ENCODE measurements at regions not wholly inside any gene's neighbourhood (a gene's known extent, or its start where the extent isn't known, plus 50 kb on each side); places are given as distances from the start of the nearest gene placed in this dataset.
"Not testable (repeated sequence)": the region's sequence is repeated elsewhere in the genome, so short reads cannot be mapped to it uniquely, and the experiment has no call there.

GRCh38 chr6:156010-156409 lies 136.3 kb upstream of the DUSP22 start:
- Histone ChIP-seq H3K9ac (ENCODE audit: low read length) (no peak overlapping the region), H3K36me3 (ENCODE audit: control insufficient read depth in 1 of 2, insufficient read depth in 2 of 2, low read length in 2 of 2) (no peaks in the 10 kb centered on the region), H3K9me2 (ENCODE audit: insufficient read depth) (no peaks in the 10 kb centered on the region), H3K79me2 (ENCODE audit: insufficient read depth, low read length) (no peaks in the 10 kb centered on the region), H2AFZ (ENCODE audit: low read depth, low read length, poor library complexity, severe bottlenecking) (no peak overlapping the region), H3K4me3 (replicated peaks in 1 of 2; ENCODE audit: low read depth in 1 of 2, low read length in 2 of 2) (no peak overlapping the region), H3K4me2 (ENCODE audit: low read length) (no peak overlapping the region), H3K27me3 (ENCODE audit: insufficient read depth, low read length) (no peaks in the 10 kb centered on the region; the same call in 1 of the 2 replicates), H4K20me1 (ENCODE audit: insufficient read depth) (no peaks in the 10 kb centered on the region), H3K27ac (ENCODE audit: low read depth, low read length) (no peak overlapping the region), H3K9me3 (ENCODE audit: control insufficient read depth in 1 of 2, insufficient read depth in 1 of 2, low read depth in 1 of 2, low read length in 2 of 2) (no peaks in the 10 kb centered on the region), H3K4me1 (ENCODE audit: control insufficient read depth in 1 of 2, insufficient read depth in 2 of 2, low read length in 2 of 2) (no peaks in the 10 kb centered on the region)
- intact Hi-C loops (cut with micrococcal nuclease), result no loop called here
- ChIA-PET RAD21 (ENCODE audit: low non-redundant PET in 1 of 2, low total read pairs in 2 of 2, uncharacterized antibody in 2 of 2, unreplicated experiment in 2 of 2) (no interaction called here), CTCF (no interaction called here), POLR2A (no interaction called here)
- ATAC-seq, result no peak
- no peak for DNase-seq (ENCODE audit: low read depth, low spot score)
- TF ChIP-seq SP1 (IDR thresholded peaks at IDR 0.05; ENCODE audit: low read depth), result no peak
- no peak for TF ChIP-seq REST (IDR thresholded peaks at IDR 0.05; ENCODE audit: low read depth)
- TF ChIP-seq POLR2AphosphoS5 (IDR thresholded peaks at IDR 0.05; ENCODE audit: low read depth, low read length), result no peak
- no peak for TF ChIP-seq TCF7L2 (IDR thresholded peaks at IDR 0.05; ENCODE audit: borderline replicate concordance, extremely low read depth, insufficient read depth, insufficient read length)
- no peak for TF ChIP-seq CEBPB (IDR thresholded peaks at IDR 0.05; ENCODE audit: low read depth)
- no peak for TF ChIP-seq RAD21 (IDR thresholded peaks at IDR 0.05; ENCODE audit: low read depth)
- TF ChIP-seq JUND (IDR thresholded peaks at IDR 0.05), result no peak
- TF ChIP-seq EZH2 (IDR thresholded peaks at IDR 0.05), result no peak
- no peak for TF ChIP-seq CTCF (IDR thresholded peaks at IDR 0.05 in 2 of 3, conservative IDR thresholded peaks at IDR 0.05 in 1 of 3; ENCODE audit: borderline replicate concordance in 1 of 3, insufficient read depth in 1 of 3, low read depth in 2 of 3, low read length in 2 of 3)
- no peak for TF ChIP-seq SIN3A (IDR thresholded peaks at IDR 0.05; ENCODE audit: low read depth)
- TF ChIP-seq POLR2A (IDR thresholded peaks at IDR 0.05; ENCODE audit: borderline replicate concordance, extremely low read depth, insufficient read depth, insufficient read length), result no peak
- no peak for TF ChIP-seq CBX3 (IDR thresholded peaks at IDR 0.05; ENCODE audit: low read depth)
- TF ChIP-seq ZFX (IDR thresholded peaks at IDR 0.05), result no peak
- TF ChIP-seq ZNF274 (IDR thresholded peaks at IDR 0.05; ENCODE audit: low read depth, low read length), result no peak
- TF ChIP-seq SRF (IDR thresholded peaks at IDR 0.05; ENCODE audit: low read depth), result no peak
- TF ChIP-seq YY1 (IDR thresholded peaks at IDR 0.05; ENCODE audit: extremely low read depth, insufficient replicate concordance, low read depth, low read length), result no peak
- BruUV-seq (replicated peaks), result no TSS peak

- H3K27ac ChIP-seq (ENCODE audit: low read depth, low read length); RAD21 ChIA-PET (ENCODE audit: low non-redundant PET in 1 of 2, low total read pairs in 2 of 2, uncharacterized antibody in 2 of 2, unreplicated experiment in 2 of 2); ATAC-seq; H3K4me3 ChIP-seq (replicated peaks in 1 of 2; ENCODE audit: low read depth in 1 of 2, low read length in 2 of 2); DNase-seq (ENCODE audit: low read depth, low spot score); H3K4me1 ChIP-seq (ENCODE audit: control insufficient read depth in 1 of 2, insufficient read depth in 2 of 2, low read length in 2 of 2); POLR2A ChIA-PET; H3K27me3 ChIP-seq (ENCODE audit: insufficient read depth, low read length); H3K9me3 ChIP-seq (ENCODE audit: control insufficient read depth in 1 of 2, insufficient read depth in 1 of 2, low read depth in 1 of 2, low read length in 2 of 2); H3K9me2 ChIP-seq (ENCODE audit: insufficient read depth); H3K4me2 ChIP-seq (ENCODE audit: low read length); H3K9ac ChIP-seq (ENCODE audit: low read length); BruUV-seq (replicated peaks); H3K36me3 ChIP-seq (ENCODE audit: control insufficient read depth in 1 of 2, insufficient read depth in 2 of 2, low read length in 2 of 2); intact Hi-C loops (cut with micrococcal nuclease); CTCF ChIA-PET; H4K20me1 ChIP-seq (ENCODE audit: insufficient read depth); H3K79me2 ChIP-seq (ENCODE audit: insufficient read depth, low read length); H2AFZ ChIP-seq (ENCODE audit: low read depth, low read length, poor library complexity, severe bottlenecking): not testable (repeated sequence)
Measured at GRCh38 chr6:156441-157140, 135.7 kb upstream of the DUSP22 start.

Measured in HCT116 (cell line).